ENCODE measurements at regions not wholly inside any gene's neighbourhood (a gene's known extent, or its start where the extent isn't known, plus 50 kb on each side); places are given as distances from the start of the nearest gene placed in this dataset.

GRCh38 chr4:62196338-62196737 is 996.2 kb downstream of the ADGRL3 start:
- Histone ChIP-seq H3K4me2 (ENCODE audit: control insufficient read depth, insufficient read depth) (no peak overlapping the region), H4K20me1 (ENCODE audit: control insufficient read depth, insufficient read depth) (no peaks in the 10 kb centered on the region), H3K4me3 (no peak overlapping the region), H2AFZ (ENCODE audit: control insufficient read depth, low read depth, low read length) (no peak overlapping the region), H3K4me1 (ENCODE audit: control insufficient read depth, insufficient read depth, low read length) (no peaks in the 10 kb centered on the region), H3K27me3 (replicated peaks in 1 of 2; ENCODE audit: control insufficient read depth in 2 of 2, insufficient read depth in 2 of 2, low read length in 1 of 2) (no peaks in the 10 kb centered on the region), H3K79me2 (ENCODE audit: control insufficient read depth, insufficient read depth, low read length) (no peaks in the 10 kb centered on the region), H3K27ac (ENCODE audit: control insufficient read depth, insufficient read depth) (no peak overlapping the region), H3K9ac (ENCODE audit: control insufficient read depth, insufficient read depth, low read length) (no peak overlapping the region), H3K9me3 (replicated peaks; ENCODE audit: control insufficient read depth, insufficient read depth, low read length) (no peaks in the 10 kb centered on the region), H3K36me3 (ENCODE audit: control insufficient read depth in 2 of 2, insufficient read depth in 2 of 2, low read length in 1 of 2) (no peaks in the 10 kb centered on the region)
- ChIA-PET RAD21 (ENCODE audit: unreplicated experiment) (interaction anchor here (1.0 kb wide), 1 partner anchor 13 kb away, joined by 3 read pairs; no protein-coding TSS in a partner anchor), CTCF (no interaction called here), POLR2A (no interaction called here), SMC1A (ENCODE audit: uncharacterized antibody, unreplicated experiment) (interaction anchor here (0.5 to 0.9 kb wide), 5 partner anchors 31 to 469 kb away, joined by 3 read pairs; no protein-coding TSS in a partner anchor)
- WGBS (ENCODE audit: insufficient coverage, insufficient replicate concordance, low lambda C conversion rate, missing lambda C conversion rate) = 43% methylated on average over 5 of the region's 5 CpGs
- TF ChIP-seq E2F4 (IDR thresholded peaks at IDR 0.05; ENCODE audit: low read depth, low read length) (no peak), IKZF2 (IDR thresholded peaks at IDR 0.05) (no peak), SRF (IDR thresholded peaks at IDR 0.05; ENCODE audit: low read depth in 2 of 2, low read length in 2 of 2) (no peak), GABPA (IDR thresholded peaks at IDR 0.05; ENCODE audit: low read depth) (no peak), STAT1 (conservative IDR thresholded peaks at IDR 0.05) (no peak), ZNF24 (IDR thresholded peaks at IDR 0.05) (no peak), TCF7 (IDR thresholded peaks at IDR 0.05; ENCODE audit: borderline replicate concordance) (no peak), ASH2L (IDR thresholded peaks at IDR 0.05; ENCODE audit: borderline replicate concordance, low read depth) (no peak), SP1 (IDR thresholded peaks at IDR 0.05; ENCODE audit: low read depth, low read length) (no peak), MAX (IDR thresholded peaks at IDR 0.05; ENCODE audit: low read depth, low read length) (no peak), ATF7 (IDR thresholded peaks at IDR 0.05; ENCODE audit: low read depth) (no peak), RELB (IDR thresholded peaks at IDR 0.05; ENCODE audit: low read depth) (no peak), TCF3 (IDR thresholded peaks at IDR 0.05; ENCODE audit: borderline replicate concordance, insufficient read depth, low read depth, low read length) (no peak), REST (IDR thresholded peaks at IDR 0.05; ENCODE audit: low read depth, low read length) (no peak)
- no peak for DNase-seq (ENCODE audit: low read depth, low spot score)
- in situ Hi-C loops (cut with MboI) (no loop called here), intact Hi-C loops (cut with micrococcal nuclease; ENCODE audit: unreplicated experiment) (no loop called here)
- ATAC-seq = no peak
- FAIRE-seq = no peak
- no TSS peak for BruUV-seq (replicated peaks)

Measured in GM12878 (cell line).